SH-SY5Y (cell line): ENCODE measurements at regions not wholly inside any gene's neighbourhood (a gene's known extent, or its start where the extent isn't known, plus 50 kb on each side); places are given as distances from the start of the nearest gene placed in this dataset.

Experiments
- GATA2 ChIP-seq: IDR thresholded peaks from 2 replicates; pipeline ENCODE4 v1.6.1; 2011; ENCODE audit warnings: mild to moderate bottlenecking, low read depth, low read length
- GATA3 ChIP-seq: IDR thresholded peaks from 2 replicates; pipeline ENCODE4 v1.6.1; 2011; ENCODE audit warnings: low read depth, mild to moderate bottlenecking, low read length, moderate library complexity

DNA sequence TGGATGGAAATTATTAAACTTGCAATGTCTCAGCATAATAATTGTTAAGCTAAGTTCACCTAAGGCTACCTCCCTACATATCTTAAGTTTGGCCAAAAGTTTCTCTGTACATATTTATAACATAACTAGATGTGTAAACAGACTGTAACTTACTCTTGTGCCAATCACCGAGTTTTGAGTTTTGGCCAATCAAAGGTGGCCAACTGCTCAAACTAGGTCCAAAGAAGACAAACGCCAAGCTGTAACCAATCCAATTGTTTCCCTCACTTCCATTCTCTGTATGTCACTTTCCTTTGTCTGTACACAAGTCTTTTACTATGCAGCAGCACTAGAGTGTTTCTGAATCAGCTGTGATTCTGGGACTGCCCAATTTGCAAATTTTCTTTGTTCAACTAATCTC, 197.8 kb downstream of the LYPLAL1 start:
- no peak for TF ChIP-seq GATA3
- TF ChIP-seq GATA2, result no peak
